Activated effector memory CD4-positive, alpha-beta T cell treated with anti-CD3 and anti-CD28 coated beads, Interleukin-2, amount 50 U/mL, for 16 hours (primary cell): ENCODE measurements at regions not wholly inside any gene's neighbourhood (a gene's known extent, or its start where the extent isn't known, plus 50 kb on each side); places are given as distances from the start of the nearest gene placed in this dataset.

Experiments used
- DNase-seq: peaks from one replicate; pipeline ENCODE4 v3.0.0-alpha.2; 2020

- no peak for DNase-seq
Observed at GRCh38 chr11:116199182-116199581, 573.6 kb downstream of the BUD13 start.

GRCh38 chr11:116194156-116194904 is 578.5 kb downstream of the BUD13 start:
- no peak for DNase-seq

- DNase-seq: no peak
Observed at GRCh38 chr11:116193321-116194131, 579.3 kb downstream of the BUD13 start.

- no peak for DNase-seq
Observed at GRCh38 chr11:116192509-116193210, 580.1 kb downstream of the BUD13 start.

GRCh38 chr11:116190861-116191260 is 581.9 kb downstream of the BUD13 start:
- no peak for DNase-seq

- no peak for DNase-seq
Observed at GRCh38 chr11:116189408-116190170, 583.2 kb downstream of the BUD13 start.

GRCh38 chr11:116188350-116188749 is 584.4 kb downstream of the BUD13 start:
- DNase-seq: no peak

- no peak for DNase-seq
Observed at GRCh38 chr11:116187026-116187425, 585.8 kb downstream of the BUD13 start.

- no peak for DNase-seq
Observed at GRCh38 chr11:116185551-116185950, 587.2 kb downstream of the BUD13 start.

GRCh38 chr11:116184763-116185162 is 588.0 kb downstream of the BUD13 start:
- DNase-seq: no peak

GRCh38 chr11:116182356-116182966 is 590.3 kb downstream of the BUD13 start:
- DNase-seq: no peak

GRCh38 chr11:116180806-116181600 is 591.8 kb downstream of the BUD13 start:
- DNase-seq: no peak

GRCh38 chr11:116179401-116179800 is 593.4 kb downstream of the BUD13 start:
- DNase-seq: no peak

- DNase-seq: no peak
Observed at GRCh38 chr11:116177521-116178210, 595.1 kb downstream of the BUD13 start.

GRCh38 chr11:116176484-116177005 is 596.2 kb downstream of the BUD13 start:
- DNase-seq: no peak

- DNase-seq: no peak
Observed at GRCh38 chr11:116175707-116176106, 597.1 kb downstream of the BUD13 start.

- no peak for DNase-seq
Observed at GRCh38 chr11:116173941-116174911, 598.6 kb downstream of the BUD13 start.

GRCh38 chr11:116173506-116173905 is 599.3 kb downstream of the BUD13 start:
- DNase-seq: no peak

GRCh38 chr11:116172851-116173250 is 599.9 kb downstream of the BUD13 start:
- DNase-seq: no peak
